Stromal cell of bone marrow (primary cell): ENCODE measurements at regions not wholly inside any gene's neighbourhood (a gene's known extent, or its start where the extent isn't known, plus 50 kb on each side); places are given as distances from the start of the nearest gene placed in this dataset.

Experiments
- DNase-seq: peaks from one replicate; pipeline ENCODE4 v3.0.0-alpha.2; 2012; ENCODE audit warnings: low read depth

GRCh38 chr16:73569266-73569980, 521.5 kb upstream of the ZFHX3 start:
- no peak for DNase-seq

- no peak for DNase-seq
Observed at GRCh38 chr16:73568769-73569168, 520.8 kb upstream of the ZFHX3 start.

- DNase-seq = no peak
Observed at GRCh38 chr16:73565925-73566324, 518.0 kb upstream of the ZFHX3 start.

- DNase-seq = no peak
Observed at GRCh38 chr16:73565263-73565662, 517.3 kb upstream of the ZFHX3 start.

- no peak for DNase-seq
Observed at GRCh38 chr16:73563709-73564108, 515.8 kb upstream of the ZFHX3 start.

- no peak for DNase-seq
Observed at GRCh38 chr16:73560497-73560896, 512.6 kb upstream of the ZFHX3 start.

- no peak for DNase-seq
Observed at GRCh38 chr16:73558219-73558618, 510.3 kb upstream of the ZFHX3 start.

GRCh38 chr16:73553941-73554660, 506.2 kb upstream of the ZFHX3 start:
- no peak for DNase-seq

GRCh38 chr16:73549984-73550631, 502.2 kb upstream of the ZFHX3 start:
- DNase-seq = no peak

GRCh38 chr16:73547552-73548403, 499.9 kb upstream of the ZFHX3 start:
- no peak for DNase-seq

GRCh38 chr16:73546341-73546845, 498.5 kb upstream of the ZFHX3 start:
- DNase-seq = no peak

GRCh38 chr16:73545755-73546154, 497.8 kb upstream of the ZFHX3 start:
- no peak for DNase-seq

- DNase-seq = no peak
Observed at GRCh38 chr16:73545290-73545689, 497.4 kb upstream of the ZFHX3 start.

- no peak for DNase-seq
Observed at GRCh38 chr16:73544826-73545225, 496.9 kb upstream of the ZFHX3 start.

GRCh38 chr16:73543970-73544599, 496.2 kb upstream of the ZFHX3 start:
- no peak for DNase-seq

- no peak for DNase-seq
Observed at GRCh38 chr16:73543331-73543969, 495.5 kb upstream of the ZFHX3 start.

- DNase-seq = no peak
Observed at GRCh38 chr16:73542885-73543284, 495.0 kb upstream of the ZFHX3 start.

GRCh38 chr16:73537921-73538320, 490.0 kb upstream of the ZFHX3 start:
- no peak for DNase-seq

- DNase-seq = no peak
Observed at GRCh38 chr16:73536931-73537330, 489.0 kb upstream of the ZFHX3 start.

GRCh38 chr16:73531021-73531420, 483.1 kb upstream of the ZFHX3 start:
- no peak for DNase-seq

GRCh38 chr16:73530529-73530928, 482.6 kb upstream of the ZFHX3 start:
- DNase-seq = no peak
